ENCODE measurements at regions not wholly inside any gene's neighbourhood (a gene's known extent, or its start where the extent isn't known, plus 50 kb on each side); places are given as distances from the start of the nearest gene placed in this dataset.
A peak's percentile ranks its signal among the peaks of the same experiment; 100 is the strongest.
"Not testable (repeated sequence)": the region's sequence is repeated elsewhere in the genome, so short reads cannot be mapped to it uniquely, and the experiment has no call there.

DNA sequence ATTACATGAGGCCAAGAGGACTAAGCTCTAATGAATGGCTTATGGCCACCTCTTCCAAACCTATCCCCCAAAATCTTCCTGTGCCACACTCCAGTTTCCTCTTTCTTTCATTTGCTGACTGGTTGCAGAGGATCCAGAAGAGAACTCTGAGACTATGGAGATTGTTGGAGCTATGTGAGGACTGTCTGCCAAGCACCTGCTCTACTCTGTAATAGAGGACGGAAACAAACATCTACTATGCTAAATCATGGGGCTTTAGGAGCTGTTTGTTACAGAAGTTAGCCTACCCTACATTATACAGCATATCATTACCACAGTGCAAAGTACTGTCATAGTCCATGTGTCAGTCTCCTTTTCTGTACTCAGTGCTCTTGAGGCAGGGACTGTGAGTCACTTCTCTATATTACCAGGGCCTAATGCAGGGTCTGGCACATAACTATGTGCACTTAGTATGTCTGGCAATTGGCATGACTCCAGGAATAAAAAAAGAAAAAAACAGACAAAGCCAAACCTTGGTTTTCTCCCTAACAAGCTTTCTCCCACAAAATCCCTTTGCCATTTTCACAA is 95.1 kb downstream of the RPAP3 start:
- H3K4me1 ChIP-seq (ENCODE audit: control insufficient read depth in 1 of 2, insufficient read depth in 1 of 2, low read depth in 1 of 2, low read length in 1 of 2), result peaks cover 36 to 57% of the 10 kb centered on the region in 2 experiments
- H3K27ac ChIP-seq, result peak overlapping the region; percentile 24
- no peaks in the 10 kb centered on the region for H3K27me3 ChIP-seq
- H3K9me3 ChIP-seq, result no peaks in the 10 kb centered on the region
- TF ChIP-seq, protein P1, sequence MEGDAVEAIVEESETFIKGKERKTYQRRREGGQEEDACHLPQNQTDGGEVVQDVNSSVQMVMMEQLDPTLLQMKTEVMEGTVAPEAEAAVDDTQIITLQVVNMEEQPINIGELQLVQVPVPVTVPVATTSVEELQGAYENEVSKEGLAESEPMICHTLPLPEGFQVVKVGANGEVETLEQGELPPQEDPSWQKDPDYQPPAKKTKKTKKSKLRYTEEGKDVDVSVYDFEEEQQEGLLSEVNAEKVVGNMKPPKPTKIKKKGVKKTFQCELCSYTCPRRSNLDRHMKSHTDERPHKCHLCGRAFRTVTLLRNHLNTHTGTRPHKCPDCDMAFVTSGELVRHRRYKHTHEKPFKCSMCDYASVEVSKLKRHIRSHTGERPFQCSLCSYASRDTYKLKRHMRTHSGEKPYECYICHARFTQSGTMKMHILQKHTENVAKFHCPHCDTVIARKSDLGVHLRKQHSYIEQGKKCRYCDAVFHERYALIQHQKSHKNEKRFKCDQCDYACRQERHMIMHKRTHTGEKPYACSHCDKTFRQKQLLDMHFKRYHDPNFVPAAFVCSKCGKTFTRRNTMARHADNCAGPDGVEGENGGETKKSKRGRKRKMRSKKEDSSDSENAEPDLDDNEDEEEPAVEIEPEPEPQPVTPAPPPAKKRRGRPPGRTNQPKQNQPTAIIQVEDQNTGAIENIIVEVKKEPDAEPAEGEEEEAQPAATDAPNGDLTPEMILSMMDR (IDR thresholded peaks at IDR 0.05), result no peak
- H3K36me3 ChIP-seq, result no peaks in the 10 kb centered on the region
- H3K4me3 ChIP-seq (ENCODE audit: low read depth in 1 of 2, low read length in 1 of 2), result no peak overlapping the region

- Histone ChIP-seq H3K36me3 (no peaks in the 10 kb centered on the region), H3K9me3 (no peaks in the 10 kb centered on the region), H3K4me3 (ENCODE audit: low read depth in 1 of 2, low read length in 1 of 2) (no peak overlapping the region), H3K27ac (peak overlapping the region; percentile 86), H3K27me3 (no peaks in the 10 kb centered on the region), H3K4me1 (ENCODE audit: control insufficient read depth in 1 of 2, insufficient read depth in 1 of 2, low read depth in 1 of 2, low read length in 1 of 2) (peaks cover 36 to 57% of the 10 kb centered on the region in 2 experiments)
- TF ChIP-seq, protein P1 (IDR thresholded peaks at IDR 0.05), result no peak
These were observed 96.0 kb downstream of the RPAP3 start for GRCh38 chr12:47609806-47610205.

GRCh38 chr12:47608671-47609070 is 97.2 kb downstream of the RPAP3 start:
- H3K9me3 ChIP-seq, H3K27me3 ChIP-seq, H3K36me3 ChIP-seq: not testable (repeated sequence)
- peak overlapping the region in 1 of 2 experiments; percentile 44 for H3K4me3 ChIP-seq (ENCODE audit: low read depth in 1 of 2, low read length in 1 of 2)
- H3K4me1 ChIP-seq (ENCODE audit: control insufficient read depth in 1 of 2, insufficient read depth in 1 of 2, low read depth in 1 of 2, low read length in 1 of 2), result peaks cover 36 to 57% of the 10 kb centered on the region in 2 experiments
- H3K27ac ChIP-seq, result peak overlapping the region; percentile 86

DNA sequence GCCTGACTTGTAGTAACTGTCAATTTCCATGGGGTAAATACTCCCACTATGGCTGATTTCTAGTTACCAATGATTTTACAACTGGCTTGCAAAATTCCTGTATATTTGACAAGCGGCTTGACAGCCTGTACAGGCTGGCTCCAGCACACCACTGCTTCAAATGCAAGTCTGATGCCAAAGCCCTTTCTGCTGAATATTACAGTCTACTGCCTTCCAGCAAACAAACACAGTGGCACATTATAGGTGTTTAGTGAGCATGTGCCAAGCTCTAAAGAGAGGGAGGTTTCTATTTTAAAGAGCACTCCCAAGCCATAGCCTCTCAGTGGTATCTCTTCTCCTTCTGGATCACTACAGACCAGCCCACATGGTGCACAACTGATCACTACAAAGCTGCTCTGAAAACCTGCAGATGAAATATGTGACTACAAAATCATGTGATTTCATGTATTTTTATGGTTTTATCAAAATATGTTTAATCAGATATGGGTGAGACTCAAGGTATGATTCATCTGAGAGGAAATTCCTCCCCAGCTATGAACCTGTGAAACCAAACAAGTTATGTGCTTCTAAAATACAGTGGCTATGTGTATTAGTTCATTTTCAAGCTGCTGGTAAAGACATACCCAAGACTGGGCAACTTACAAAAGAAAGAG is 101.5 kb downstream of the RPAP3 start:
- no peak overlapping the region for H3K27ac ChIP-seq
- H3K9me3 ChIP-seq, result no peaks in the 10 kb centered on the region
- no peaks in the 10 kb centered on the region for H3K36me3 ChIP-seq
- H3K4me3 ChIP-seq (ENCODE audit: low read depth in 1 of 2, low read length in 1 of 2), result no peak overlapping the region
- peaks cover 22 to 30% of the 10 kb centered on the region in 2 experiments for H3K4me1 ChIP-seq (ENCODE audit: control insufficient read depth in 1 of 2, insufficient read depth in 1 of 2, low read depth in 1 of 2, low read length in 1 of 2)
- TF ChIP-seq, protein P1 (IDR thresholded peaks at IDR 0.05), result no peak
- H3K27me3 ChIP-seq, result no peaks in the 10 kb centered on the region

- H3K27ac ChIP-seq, result no peak overlapping the region
- TF ChIP-seq, protein P1 (IDR thresholded peaks at IDR 0.05), result no peak
- H3K36me3 ChIP-seq, result no peaks in the 10 kb centered on the region
- H3K27me3 ChIP-seq, result no peaks in the 10 kb centered on the region
- H3K9me3 ChIP-seq, result no peaks in the 10 kb centered on the region
- no peak overlapping the region for H3K4me3 ChIP-seq (ENCODE audit: low read depth in 1 of 2, low read length in 1 of 2)
- H3K4me1 ChIP-seq (ENCODE audit: control insufficient read depth in 1 of 2, insufficient read depth in 1 of 2, low read depth in 1 of 2, low read length in 1 of 2), result peaks cover 11 to 27% of the 10 kb centered on the region in 2 experiments
These were observed 102.8 kb downstream of the RPAP3 start for GRCh38 chr12:47602949-47603558.

DNA sequence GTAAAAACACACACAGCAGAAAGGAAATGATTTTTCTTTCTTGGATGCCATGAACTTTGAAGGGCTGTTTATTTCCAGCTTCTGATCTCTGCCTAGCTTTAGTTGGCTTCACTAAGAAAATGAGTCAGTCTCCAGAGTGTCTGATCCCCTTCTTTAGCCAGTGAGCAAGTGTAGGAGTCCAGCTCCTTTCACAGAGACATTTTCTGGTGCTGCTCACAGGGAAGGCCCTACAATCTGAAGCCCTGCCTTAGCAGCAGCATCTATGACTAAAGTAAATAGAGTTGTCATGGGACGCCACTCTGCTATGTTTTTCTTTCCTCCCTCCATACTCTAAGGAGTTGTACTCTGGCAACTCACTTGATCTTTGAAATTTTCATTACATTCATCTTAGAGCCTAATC is 103.5 kb downstream of the RPAP3 start:
- Histone ChIP-seq H3K27ac (no peak overlapping the region), H3K4me3 (ENCODE audit: low read depth in 1 of 2, low read length in 1 of 2) (no peak overlapping the region), H3K4me1 (ENCODE audit: control insufficient read depth in 1 of 2, insufficient read depth in 1 of 2, low read depth in 1 of 2, low read length in 1 of 2) (peaks cover 4 to 20% of the 10 kb centered on the region in 2 experiments), H3K36me3 (no peaks in the 10 kb centered on the region), H3K27me3 (no peaks in the 10 kb centered on the region), H3K9me3 (no peaks in the 10 kb centered on the region)
- TF ChIP-seq, protein P1 (IDR thresholded peaks at IDR 0.05), result no peak

All from neutrophil (primary cell).